AG04450 (cell line): ENCODE measurements at regions not wholly inside any gene's neighbourhood (a gene's known extent, or its start where the extent isn't known, plus 50 kb on each side); places are given as distances from the start of the nearest gene placed in this dataset.
"Not testable (repeated sequence)": the region's sequence is repeated elsewhere in the genome, so short reads cannot be mapped to it uniquely, and the experiment has no call there.

Source experiments
- CTCF ChIA-PET: fragments of 300-600, 350-600 bp; formaldehyde crosslinking; extraction: SDS; loops from one replicate; lab custom pipeline; 2022; ENCODE audit warnings: antibody characterized with exemption, inconsistent platforms; lab: Charles Lee
- POLR2A ChIA-PET: fragments of 350-600 bp; formaldehyde crosslinking; extraction: SDS; loops from one replicate; lab custom pipeline; 2021; ENCODE audit warnings: antibody characterized with exemption, inconsistent platforms; lab: Yijun Ruan, JAX
- DNase-seq: peaks from one replicate; pipeline ENCODE4 v3.0.0-alpha.2; 2011; ENCODE audit warnings: low read depth, low spot score
- H3K27ac ChIP-seq: one replicate; pipeline ENCODE4 v1.5.1; 2012; ENCODE audit warnings: low read depth, low read length, control low read depth
- H3K27me3 ChIP-seq: one replicate; pipeline ENCODE4 v1.6.0; 2012; ENCODE audit warnings: low read length; ENCODE audit not compliant: control insufficient read depth, insufficient read depth
- H3K4me3 ChIP-seq: 2 replicates; pipeline ENCODE4 v1.5.1; 2011; ENCODE audit warnings: mild to moderate bottlenecking, low read depth, low read length, control low read depth
- H3K9me3 ChIP-seq: 2 replicates; pipeline ENCODE4 v1.5.1; 2012; ENCODE audit warnings: low read length; ENCODE audit not compliant: control insufficient read depth, insufficient read depth
- TF ChIP-seq, protein P1 (sequence below): IDR thresholded peaks from 2 replicates; pipeline ENCODE4 v1.5.1; 2011; ENCODE audit warnings: low read depth, low read length, control low read depth, inconsistent platforms

DNA sequence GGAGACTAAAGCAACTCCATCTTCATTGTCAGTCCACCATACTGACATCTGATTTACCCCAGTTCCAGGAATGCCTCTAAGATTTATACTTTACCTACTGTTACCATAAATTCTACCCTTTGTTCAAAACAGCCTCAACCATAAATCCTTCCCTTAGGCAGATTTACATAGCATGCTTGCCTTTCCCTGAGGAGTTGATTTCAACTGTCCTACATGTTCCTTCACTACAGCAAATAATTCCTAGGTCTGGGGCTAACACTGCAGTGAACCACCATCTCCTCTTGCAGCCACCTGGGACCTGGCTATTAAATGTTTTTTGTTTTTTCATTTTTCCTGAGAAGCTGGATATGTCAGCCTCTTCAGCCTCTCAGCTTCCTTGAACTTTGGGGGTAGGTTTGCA lies 166.9 kb upstream of the PDE4D start:
- Histone ChIP-seq H3K27me3 (no peaks in the 10 kb centered on the region), H3K27ac (no peak overlapping the region), H3K4me3 (no peak overlapping the region), H3K9me3 (no peaks in the 10 kb centered on the region)
- ChIA-PET CTCF (no interaction called here), POLR2A (no interaction called here)
- no peak for DNase-seq
- TF ChIP-seq, protein P1, sequence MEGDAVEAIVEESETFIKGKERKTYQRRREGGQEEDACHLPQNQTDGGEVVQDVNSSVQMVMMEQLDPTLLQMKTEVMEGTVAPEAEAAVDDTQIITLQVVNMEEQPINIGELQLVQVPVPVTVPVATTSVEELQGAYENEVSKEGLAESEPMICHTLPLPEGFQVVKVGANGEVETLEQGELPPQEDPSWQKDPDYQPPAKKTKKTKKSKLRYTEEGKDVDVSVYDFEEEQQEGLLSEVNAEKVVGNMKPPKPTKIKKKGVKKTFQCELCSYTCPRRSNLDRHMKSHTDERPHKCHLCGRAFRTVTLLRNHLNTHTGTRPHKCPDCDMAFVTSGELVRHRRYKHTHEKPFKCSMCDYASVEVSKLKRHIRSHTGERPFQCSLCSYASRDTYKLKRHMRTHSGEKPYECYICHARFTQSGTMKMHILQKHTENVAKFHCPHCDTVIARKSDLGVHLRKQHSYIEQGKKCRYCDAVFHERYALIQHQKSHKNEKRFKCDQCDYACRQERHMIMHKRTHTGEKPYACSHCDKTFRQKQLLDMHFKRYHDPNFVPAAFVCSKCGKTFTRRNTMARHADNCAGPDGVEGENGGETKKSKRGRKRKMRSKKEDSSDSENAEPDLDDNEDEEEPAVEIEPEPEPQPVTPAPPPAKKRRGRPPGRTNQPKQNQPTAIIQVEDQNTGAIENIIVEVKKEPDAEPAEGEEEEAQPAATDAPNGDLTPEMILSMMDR = no peak

DNA sequence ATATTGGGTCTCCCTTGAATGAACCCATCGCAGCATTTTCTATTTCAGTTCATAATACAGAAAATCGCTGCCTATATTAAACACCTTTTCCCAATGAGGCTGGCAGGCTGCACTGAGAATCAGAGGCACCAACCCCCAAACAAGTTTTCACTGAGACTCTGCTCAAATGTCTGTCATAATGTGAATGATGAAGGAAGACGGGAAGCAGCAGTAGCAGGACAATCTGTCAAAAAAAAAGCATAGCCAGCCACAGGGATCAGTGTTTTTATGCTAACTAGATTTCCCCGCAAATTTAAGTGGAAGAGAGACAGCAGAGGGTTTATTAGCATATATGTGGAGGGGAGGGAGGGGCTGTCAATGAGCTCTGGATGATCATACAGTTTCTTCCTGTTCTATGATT lies 162.7 kb upstream of the PDE4D start:
- Histone ChIP-seq H3K9me3 (no peaks in the 10 kb centered on the region), H3K27ac (no peak overlapping the region), H3K27me3 (no peaks in the 10 kb centered on the region), H3K4me3 (no peak overlapping the region)
- no peak for DNase-seq
- POLR2A ChIA-PET = no interaction called here
- CTCF ChIA-PET = no interaction called here
- TF ChIP-seq, protein P1 = no peak

DNA sequence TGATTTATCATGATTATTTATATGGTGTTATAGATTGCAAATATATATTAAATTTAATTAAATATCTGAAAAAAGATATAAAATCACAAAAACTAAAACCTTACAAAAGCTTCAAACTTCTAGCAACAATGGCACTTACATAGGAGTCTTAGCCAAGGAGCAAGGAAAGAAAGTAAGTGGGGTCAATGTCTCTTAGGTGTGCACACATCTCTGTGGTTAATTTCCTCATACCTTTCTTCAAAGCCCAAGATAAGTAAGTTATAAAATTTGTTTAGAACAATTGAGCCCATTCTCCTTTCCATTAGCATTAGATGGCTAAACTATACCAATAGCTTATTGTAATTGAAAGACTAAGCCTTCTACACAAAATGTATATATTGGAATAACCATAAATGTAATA lies 161.6 kb upstream of the PDE4D start:
- TF ChIP-seq, protein P1 = no peak
- no peak overlapping the region for H3K4me3 ChIP-seq
- no peaks in the 10 kb centered on the region for H3K9me3 ChIP-seq
- POLR2A ChIA-PET = no interaction called here
- no peak for DNase-seq
- CTCF ChIA-PET = no interaction called here
- H3K27me3 ChIP-seq = no peaks in the 10 kb centered on the region
- H3K27ac ChIP-seq = no peak overlapping the region

DNA sequence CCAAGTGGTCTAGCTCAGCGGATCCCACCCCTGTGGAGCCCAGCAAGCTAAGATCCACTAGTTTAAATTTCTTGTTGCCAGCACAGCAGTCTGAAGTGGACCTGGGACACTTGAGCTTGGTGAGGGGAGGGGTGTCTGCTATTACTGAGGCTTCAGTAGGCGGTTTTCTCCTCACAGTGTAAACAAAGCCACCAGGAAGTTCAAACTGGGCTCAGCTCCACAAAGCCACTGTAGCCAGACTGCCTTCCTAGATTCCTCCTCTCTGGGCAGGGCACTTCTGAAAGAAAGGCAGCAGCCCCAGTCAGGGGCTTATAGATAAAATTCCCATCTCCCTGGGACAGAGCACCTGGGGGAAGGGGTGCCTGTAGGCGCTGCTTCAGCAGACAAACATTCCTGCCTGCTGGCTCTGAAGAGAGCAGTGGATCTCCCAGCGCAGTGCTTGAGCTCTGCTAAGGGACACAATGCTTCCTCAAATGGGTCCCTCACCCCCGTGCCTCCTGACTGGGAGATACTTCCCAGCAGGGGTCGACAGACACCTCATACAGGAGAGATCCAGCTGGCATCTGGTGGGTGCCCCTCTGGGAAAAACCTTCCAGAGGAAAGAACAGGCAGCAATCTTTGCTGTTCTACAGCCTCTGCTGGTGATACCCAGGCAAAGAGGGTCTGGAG lies 148.6 kb upstream of the PDE4D start:
- DNase-seq, H3K9me3 ChIP-seq, POLR2A ChIA-PET, H3K27ac ChIP-seq, H3K4me3 ChIP-seq, H3K27me3 ChIP-seq, CTCF ChIA-PET: not testable (repeated sequence)

DNA sequence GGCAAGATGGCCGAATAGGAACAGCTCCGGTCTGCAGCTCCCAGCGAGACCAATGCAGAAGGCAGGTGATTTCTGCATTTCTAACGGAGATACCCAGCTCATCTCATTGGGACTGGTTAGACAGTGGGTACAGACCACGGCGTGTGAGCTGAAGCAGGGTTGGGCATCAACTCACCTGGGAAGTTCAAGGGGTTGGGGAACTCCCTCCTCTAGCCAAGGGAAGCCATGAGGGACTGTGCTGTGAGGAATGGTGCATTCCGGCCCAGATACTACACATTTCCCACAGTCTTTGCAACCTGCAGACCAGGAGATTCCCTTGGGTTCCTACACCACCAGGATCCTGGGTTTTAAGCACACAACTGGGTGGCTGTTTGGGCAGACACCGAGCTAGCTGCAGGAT lies 148.0 kb upstream of the PDE4D start:
- CTCF ChIA-PET, H3K9me3 ChIP-seq, H3K27ac ChIP-seq, H3K27me3 ChIP-seq, POLR2A ChIA-PET, H3K4me3 ChIP-seq, DNase-seq: not testable (repeated sequence)

DNA sequence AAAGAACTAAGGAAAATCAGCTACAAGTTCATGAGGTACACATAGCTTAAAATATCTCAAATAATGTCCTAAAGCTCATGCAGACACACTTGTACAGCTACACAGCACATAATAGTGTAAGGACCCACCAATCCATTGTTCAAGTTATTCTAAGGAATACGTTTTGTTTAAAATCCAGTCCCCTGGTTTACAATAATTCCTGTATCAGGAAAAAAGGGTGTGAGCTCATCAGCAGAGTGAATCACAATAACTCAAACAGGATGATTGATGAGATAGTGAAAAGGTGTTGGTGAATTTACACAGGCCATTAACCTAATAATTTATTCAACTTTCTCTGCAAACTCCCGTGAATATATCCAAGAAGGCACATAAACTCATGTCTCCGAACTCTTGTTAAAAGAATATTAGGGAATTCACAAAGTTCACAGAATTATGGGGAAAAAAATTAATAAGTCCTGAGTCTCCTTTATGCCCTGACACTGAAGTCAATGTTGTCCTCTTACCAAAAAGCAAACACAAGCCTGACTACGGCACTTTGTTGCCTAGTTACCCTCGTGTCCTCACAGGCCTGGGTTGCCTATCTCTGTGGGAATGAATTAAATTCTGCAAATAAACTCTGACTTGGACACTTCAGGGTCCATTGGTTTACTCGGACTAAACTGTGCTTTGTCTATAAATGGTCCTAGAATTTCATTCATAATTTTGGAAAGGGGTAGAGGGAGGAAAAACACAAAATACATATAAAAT lies 142.8 kb upstream of the PDE4D start:
- no peaks in the 10 kb centered on the region for H3K27me3 ChIP-seq
- ChIA-PET CTCF (no interaction called here), POLR2A (no interaction called here)
- no peak overlapping the region for H3K4me3 ChIP-seq
- H3K9me3 ChIP-seq = no peaks in the 10 kb centered on the region
- TF ChIP-seq, protein P1 = no peak
- DNase-seq = no peak
- H3K27ac ChIP-seq = no peak overlapping the region
